HG02938 (cell line): ENCODE measurements at regions not wholly inside any gene's neighbourhood (a gene's known extent, or its start where the extent isn't known, plus 50 kb on each side); places are given as distances from the start of the nearest gene placed in this dataset.

Experiments
- ATAC-seq: cut with Tn5 transposase; IDR thresholded peaks from one replicate; pipeline ENCODE4 v1.9.1; 2021; ENCODE audit warnings: mild to moderate bottlenecking, moderate library complexity; ENCODE audit not compliant: unreplicated experiment

- ATAC-seq = no peak
Measured at GRCh38 chrX:96311366-96311765, 373.3 kb upstream of the DIAPH2 start.

- ATAC-seq = no peak
Measured at GRCh38 chrX:96314985-96315384, 369.7 kb upstream of the DIAPH2 start.

GRCh38 chrX:96361844-96362243 lies 322.8 kb upstream of the DIAPH2 start:
- ATAC-seq = no peak

- peak; percentile 85 for ATAC-seq
Measured at GRCh38 chrX:96372313-96373046, 312.2 kb upstream of the DIAPH2 start.

GRCh38 chrX:96373047-96373355 lies 311.6 kb upstream of the DIAPH2 start:
- ATAC-seq = peak; percentile 19

GRCh38 chrX:96376266-96376665 lies 308.4 kb upstream of the DIAPH2 start:
- no peak for ATAC-seq

GRCh38 chrX:96379951-96380350 lies 304.7 kb upstream of the DIAPH2 start:
- no peak for ATAC-seq

- ATAC-seq = no peak
Measured at GRCh38 chrX:96382018-96382417, 302.6 kb upstream of the DIAPH2 start.

GRCh38 chrX:96383428-96383827 lies 301.2 kb upstream of the DIAPH2 start:
- ATAC-seq = no peak

GRCh38 chrX:96386325-96386724 lies 298.3 kb upstream of the DIAPH2 start:
- ATAC-seq = no peak

- no peak for ATAC-seq
Measured at GRCh38 chrX:96386981-96387380, 297.7 kb upstream of the DIAPH2 start.

- ATAC-seq = no peak
Measured at GRCh38 chrX:96387801-96388200, 296.8 kb upstream of the DIAPH2 start.

- ATAC-seq = no peak
Measured at GRCh38 chrX:96389281-96390047, 295.2 kb upstream of the DIAPH2 start.

GRCh38 chrX:96394598-96394997 lies 290.0 kb upstream of the DIAPH2 start:
- no peak for ATAC-seq

- no peak for ATAC-seq
Measured at GRCh38 chrX:96403446-96403845, 281.2 kb upstream of the DIAPH2 start.

- ATAC-seq = no peak
Measured at GRCh38 chrX:96405842-96406241, 278.8 kb upstream of the DIAPH2 start.

GRCh38 chrX:96407072-96407471 lies 277.6 kb upstream of the DIAPH2 start:
- ATAC-seq = no peak

GRCh38 chrX:96407501-96407900 lies 277.1 kb upstream of the DIAPH2 start:
- no peak for ATAC-seq

- ATAC-seq = no peak
Measured at GRCh38 chrX:96407981-96408380, 276.7 kb upstream of the DIAPH2 start.

GRCh38 chrX:96410927-96411326 lies 273.7 kb upstream of the DIAPH2 start:
- no peak for ATAC-seq

- no peak for ATAC-seq
Measured at GRCh38 chrX:96417695-96418094, 266.9 kb upstream of the DIAPH2 start.

GRCh38 chrX:96424007-96424406 lies 260.6 kb upstream of the DIAPH2 start:
- ATAC-seq = no peak

GRCh38 chrX:96425200-96425599 lies 259.4 kb upstream of the DIAPH2 start:
- no peak for ATAC-seq
